ENCODE measurements at regions not wholly inside any gene's neighbourhood (a gene's known extent, or its start where the extent isn't known, plus 50 kb on each side); places are given as distances from the start of the nearest gene placed in this dataset.

- intact Hi-C loops (cut with DNase I) = no loop called here
- ATAC-seq (no peak), DNase-seq (no peak)
- no peaks in the 10 kb centered on the region for H3K27me3 ChIP-seq
- no peaks in the 10 kb centered on the region for H3K4me1 ChIP-seq
- no peaks in the 10 kb centered on the region for H3K36me3 ChIP-seq
- no peak for TF ChIP-seq CTCF (IDR thresholded peaks at IDR 0.05)
- no peaks in the 10 kb centered on the region for H3K9me3 ChIP-seq
- H3K4me3 ChIP-seq = no peak overlapping the region
- H3K27ac ChIP-seq = no peak overlapping the region
Measured at GRCh38 chr14:62369919-62370560, 607.8 kb downstream of the SNAPC1 start.

- no peak for DNase-seq
Measured at GRCh38 chr14:62373944-62374343, 611.7 kb downstream of the SNAPC1 start.

GRCh38 chr14:62378057-62378456 is 615.8 kb downstream of the SNAPC1 start:
- ATAC-seq (no peak), DNase-seq (no peak)
- no peaks in the 10 kb centered on the region for H3K4me1 ChIP-seq
- no peaks in the 10 kb centered on the region for H3K9me3 ChIP-seq
- H3K27me3 ChIP-seq = no peaks in the 10 kb centered on the region
- no peak for TF ChIP-seq CTCF (IDR thresholded peaks at IDR 0.05)
- H3K27ac ChIP-seq = no peak overlapping the region
- H3K36me3 ChIP-seq = no peaks in the 10 kb centered on the region
- no peak overlapping the region for H3K4me3 ChIP-seq
- intact Hi-C loops (cut with DNase I) = no loop called here

More at GRCh38 chr14:62373944-62374343, 611.7 kb downstream of the SNAPC1 start:
- H3K4me1 ChIP-seq = no peaks in the 10 kb centered on the region
- H3K27me3 ChIP-seq = no peaks in the 10 kb centered on the region
- no peaks in the 10 kb centered on the region for H3K36me3 ChIP-seq
- TF ChIP-seq CTCF (IDR thresholded peaks at IDR 0.05) = no peak
- no peak overlapping the region for H3K4me3 ChIP-seq
- intact Hi-C loops (cut with DNase I) = no loop called here
- no peaks in the 10 kb centered on the region for H3K9me3 ChIP-seq
- no peak for ATAC-seq
- H3K27ac ChIP-seq = no peak overlapping the region

GRCh38 chr14:62381311-62382070 is 619.3 kb downstream of the SNAPC1 start:
- Histone ChIP-seq H3K36me3 (no peaks in the 10 kb centered on the region), H3K9me3 (no peaks in the 10 kb centered on the region), H3K4me3 (no peak overlapping the region), H3K4me1 (no peaks in the 10 kb centered on the region), H3K27me3 (no peaks in the 10 kb centered on the region), H3K27ac (no peak overlapping the region)
- intact Hi-C loops (cut with DNase I) = no loop called here
- ATAC-seq = no peak
- no peak for TF ChIP-seq CTCF (IDR thresholded peaks at IDR 0.05)
- no peak for DNase-seq

GRCh38 chr14:62409169-62409568 is 636.1 kb downstream of the KCNH5 start:
- ATAC-seq = no peak
- intact Hi-C loops (cut with DNase I) = no loop called here
- Histone ChIP-seq H3K27me3 (no peaks in the 10 kb centered on the region), H3K4me3 (no peak overlapping the region), H3K27ac (no peak overlapping the region), H3K4me1 (no peaks in the 10 kb centered on the region), H3K9me3 (no peaks in the 10 kb centered on the region), H3K36me3 (no peaks in the 10 kb centered on the region)
- DNase-seq = no peak
- TF ChIP-seq CTCF (IDR thresholded peaks at IDR 0.05) = no peak

Measured in upper lobe of right lung (tissue), 1 donor.